ENCODE measurements at regions not wholly inside any gene's neighbourhood (a gene's known extent, or its start where the extent isn't known, plus 50 kb on each side); places are given as distances from the start of the nearest gene placed in this dataset.
A peak's percentile ranks its signal among the peaks of the same experiment; 100 is the strongest.
"Not testable (repeated sequence)": the region's sequence is repeated elsewhere in the genome, so short reads cannot be mapped to it uniquely, and the experiment has no call there.

- no peak for DNase-seq (ENCODE audit: low read depth)
- no peak overlapping the region for H3K4me3 ChIP-seq (ENCODE audit: low read depth, low read length)
Observed at GRCh38 chrX:103428525-103428924, 52.2 kb downstream of the BEX3 start.

DNA sequence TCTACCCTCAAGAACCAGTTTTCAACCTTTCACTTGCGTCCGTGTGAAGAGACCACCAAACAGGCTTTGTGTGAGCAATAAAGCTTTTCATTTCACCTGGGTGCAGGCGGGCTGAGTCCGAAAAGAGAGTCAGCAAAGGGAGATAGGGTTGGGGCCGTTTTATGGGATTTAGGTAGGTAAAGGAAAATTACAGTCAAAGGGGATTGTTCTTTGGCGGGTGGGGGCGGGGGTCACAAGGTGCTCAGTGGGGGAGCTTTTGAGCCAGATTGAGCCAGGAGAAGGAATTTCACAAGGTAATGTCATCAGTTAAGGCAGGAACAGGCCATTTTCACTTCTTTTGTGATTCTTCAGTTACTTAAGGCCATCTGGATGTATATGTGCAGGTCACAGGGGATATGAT is 52.7 kb downstream of the BEX3 start:
- not testable (repeated sequence) for H3K4me3 ChIP-seq (ENCODE audit: low read depth, low read length); DNase-seq (ENCODE audit: low read depth)

DNA sequence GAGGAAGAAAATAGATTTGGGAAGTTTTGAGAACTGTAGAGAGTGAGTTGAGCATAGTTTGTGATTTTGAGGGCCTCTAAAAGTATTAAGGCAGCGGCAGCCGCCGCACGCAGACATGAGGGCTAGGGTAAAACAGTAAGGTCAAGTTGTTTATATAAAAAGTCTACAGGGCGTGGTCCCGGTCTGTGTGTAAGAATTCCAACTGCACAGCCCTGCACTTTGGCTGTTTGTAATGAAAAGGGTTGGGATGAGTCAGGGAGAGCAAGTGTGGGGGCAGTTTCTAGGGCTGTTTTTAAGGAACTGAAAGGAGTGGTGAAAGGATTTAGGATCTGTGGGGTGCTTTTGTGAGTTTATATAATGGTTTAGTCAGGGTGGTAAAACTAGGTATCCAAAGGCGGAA is 55.0 kb downstream of the BEX3 start:
- DNase-seq (ENCODE audit: low read depth) = no peak
- H3K4me3 ChIP-seq (ENCODE audit: low read depth, low read length) = no peak overlapping the region

DNA sequence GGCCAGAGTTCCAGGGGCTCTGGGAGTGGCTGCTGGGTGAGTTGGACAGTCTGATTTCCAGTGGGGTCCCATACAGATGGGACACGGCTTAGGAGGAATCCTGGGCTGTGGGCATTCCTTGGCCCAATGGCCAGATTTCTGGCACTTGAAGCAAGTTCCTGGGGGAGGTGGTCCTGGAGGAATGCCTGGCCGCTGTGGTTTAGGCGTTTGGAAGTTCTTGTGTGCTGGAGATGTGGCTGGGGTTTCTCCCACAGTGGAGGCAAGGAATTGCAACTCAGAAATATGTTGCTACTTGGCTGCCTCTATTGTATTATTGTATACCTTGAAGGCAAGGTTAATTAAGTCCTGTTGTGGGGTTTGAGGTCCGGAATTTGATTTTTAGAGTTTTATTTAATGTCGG is 56.5 kb downstream of the BEX3 start:
- not testable (repeated sequence) for DNase-seq (ENCODE audit: low read depth); H3K4me3 ChIP-seq (ENCODE audit: low read depth, low read length)

- DNase-seq (ENCODE audit: low read depth) = no peak
- H3K4me3 ChIP-seq (ENCODE audit: low read depth, low read length) = no peak overlapping the region
Observed at GRCh38 chrX:103437147-103437873, 61.0 kb downstream of the BEX3 start.

- no peak overlapping the region for H3K4me3 ChIP-seq (ENCODE audit: low read depth, low read length)
- DNase-seq (ENCODE audit: low read depth) = no peak
Observed at GRCh38 chrX:103439161-103439560, 62.8 kb downstream of the BEX3 start.

- no peak for DNase-seq (ENCODE audit: low read depth)
- H3K4me3 ChIP-seq (ENCODE audit: low read depth, low read length) = no peak overlapping the region
Observed at GRCh38 chrX:103440621-103441020, 64.3 kb downstream of the BEX3 start.

DNA sequence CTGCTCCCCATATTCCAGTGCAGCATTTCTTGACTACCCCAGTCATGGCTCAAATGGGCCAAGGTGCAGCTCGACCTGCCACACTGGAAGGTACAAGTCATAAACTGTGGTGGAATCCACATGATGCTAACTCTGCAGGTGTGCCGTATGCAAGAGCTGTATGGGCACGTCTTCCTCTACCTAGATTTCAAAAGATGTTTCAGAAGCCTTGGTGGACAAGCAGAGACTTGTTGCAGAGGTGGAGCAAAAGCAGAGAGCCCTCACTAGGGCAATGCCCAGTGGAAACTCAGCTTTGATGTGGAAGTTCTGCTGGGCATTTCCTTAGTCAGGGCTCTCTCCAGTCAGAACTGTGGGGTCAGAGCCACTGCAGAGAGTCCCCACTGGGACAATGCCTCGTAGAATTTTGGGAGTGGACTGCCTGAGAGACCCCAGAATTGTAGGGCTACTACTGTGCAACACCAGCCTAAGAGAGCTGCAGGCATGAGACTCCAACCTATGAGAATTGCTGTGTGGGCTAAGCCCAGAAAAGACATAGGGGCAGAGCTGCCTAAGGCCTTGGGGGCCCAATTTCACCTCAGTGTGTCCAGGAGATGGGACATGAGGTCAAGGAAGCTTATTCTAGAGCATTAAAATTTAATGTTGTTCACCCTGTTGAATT is 65.7 kb downstream of the BEX3 start:
- H3K4me3 ChIP-seq (ENCODE audit: low read depth, low read length) = no peak overlapping the region
- DNase-seq (ENCODE audit: low read depth) = no peak

DNA sequence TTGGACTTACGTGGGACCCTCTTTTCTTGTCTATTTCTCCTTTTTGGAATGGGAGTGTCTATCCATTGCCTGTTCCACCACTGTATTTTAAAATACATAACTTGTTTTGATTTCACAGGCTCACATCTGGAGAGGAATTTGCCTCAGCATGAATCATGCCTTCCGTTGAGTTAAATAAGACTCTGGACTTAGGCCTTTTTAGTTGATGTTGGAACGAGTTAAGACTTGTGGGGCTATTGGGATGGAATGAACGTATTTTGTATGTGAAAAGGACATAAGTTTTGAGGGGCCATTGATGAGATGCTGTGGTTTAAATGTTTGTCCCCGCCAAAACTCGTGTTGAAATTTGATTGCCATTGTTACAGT is 66.2 kb downstream of the BEX3 start:
- peak; percentile 43 for DNase-seq (ENCODE audit: low read depth)
- H3K4me3 ChIP-seq (ENCODE audit: low read depth, low read length) = no peak overlapping the region

DNA sequence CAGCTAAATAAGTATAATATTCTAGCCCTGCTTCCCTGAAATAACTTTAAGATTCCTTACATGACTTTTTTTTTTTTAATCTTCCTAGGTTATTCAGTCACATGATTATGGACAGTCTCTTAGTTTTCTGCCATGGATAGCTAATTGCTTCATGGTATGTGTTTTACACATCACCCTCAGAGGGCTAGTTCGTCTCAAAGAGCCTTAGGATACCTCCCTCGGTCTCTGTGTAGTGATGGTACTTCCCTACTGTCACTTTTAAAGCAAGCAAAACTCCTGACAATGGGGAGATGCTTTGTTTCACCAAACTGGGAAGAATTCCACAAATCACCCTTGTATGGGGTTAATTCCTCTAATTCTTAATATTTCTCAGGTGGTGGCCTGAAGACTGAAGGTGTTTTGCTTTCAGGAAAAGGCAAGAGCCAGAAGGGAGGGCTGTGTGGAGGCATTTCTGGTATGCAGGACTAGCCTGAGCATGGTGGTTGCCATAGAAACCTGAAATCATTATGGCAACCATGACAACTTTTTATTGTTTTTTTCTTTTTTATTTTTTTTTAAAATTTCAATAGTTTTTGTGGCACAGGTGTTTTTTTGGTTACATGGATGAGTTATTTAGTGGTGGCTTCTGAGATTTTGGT is 70.4 kb downstream of the BEX3 start:
- no peak overlapping the region for H3K4me3 ChIP-seq (ENCODE audit: low read depth, low read length)
- DNase-seq (ENCODE audit: low read depth) = no peak

Measured in skeletal muscle cell (primary cell).